Omental fat pad (tissue), 3 donors: ENCODE measurements at regions not wholly inside any gene's neighbourhood (a gene's known extent, or its start where the extent isn't known, plus 50 kb on each side); places are given as distances from the start of the nearest gene placed in this dataset.

ENCODE experiments used
- ATAC-seq: fragments of 150-250 bp; one replicate; pipeline ENCODE4 v1.9.1; 2016; ENCODE audit warnings: mild to moderate bottlenecking, moderate library complexity; ENCODE audit not compliant: low FRiP score
- DNase-seq: peaks from one replicate; pipeline ENCODE4 v3.0.0-alpha.2; 2019; ENCODE audit warnings: low spot score
- TF ChIP-seq, protein P1 (sequence below), 3 donors: fragments of 450-650 bp; IDR thresholded peaks; one replicate each; pipeline ENCODE4 v1.5.1; 2016 to 2017; ENCODE audit warnings: antibody characterized with exemption in 3 of 3, mild to moderate bottlenecking in 3 of 3, moderate library complexity in 2 of 3

GRCh38 chr9:135329571-135330306, 149.8 kb upstream of the PPP1R26 start:
- no peak for ATAC-seq
- TF ChIP-seq, protein P1, sequence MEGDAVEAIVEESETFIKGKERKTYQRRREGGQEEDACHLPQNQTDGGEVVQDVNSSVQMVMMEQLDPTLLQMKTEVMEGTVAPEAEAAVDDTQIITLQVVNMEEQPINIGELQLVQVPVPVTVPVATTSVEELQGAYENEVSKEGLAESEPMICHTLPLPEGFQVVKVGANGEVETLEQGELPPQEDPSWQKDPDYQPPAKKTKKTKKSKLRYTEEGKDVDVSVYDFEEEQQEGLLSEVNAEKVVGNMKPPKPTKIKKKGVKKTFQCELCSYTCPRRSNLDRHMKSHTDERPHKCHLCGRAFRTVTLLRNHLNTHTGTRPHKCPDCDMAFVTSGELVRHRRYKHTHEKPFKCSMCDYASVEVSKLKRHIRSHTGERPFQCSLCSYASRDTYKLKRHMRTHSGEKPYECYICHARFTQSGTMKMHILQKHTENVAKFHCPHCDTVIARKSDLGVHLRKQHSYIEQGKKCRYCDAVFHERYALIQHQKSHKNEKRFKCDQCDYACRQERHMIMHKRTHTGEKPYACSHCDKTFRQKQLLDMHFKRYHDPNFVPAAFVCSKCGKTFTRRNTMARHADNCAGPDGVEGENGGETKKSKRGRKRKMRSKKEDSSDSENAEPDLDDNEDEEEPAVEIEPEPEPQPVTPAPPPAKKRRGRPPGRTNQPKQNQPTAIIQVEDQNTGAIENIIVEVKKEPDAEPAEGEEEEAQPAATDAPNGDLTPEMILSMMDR (IDR thresholded peaks at IDR 0.05), result no peak
- DNase-seq, result no peak

- ATAC-seq (no peak), DNase-seq (no peak)
- TF ChIP-seq, protein P1 (IDR thresholded peaks at IDR 0.05), result no peak
Observed at GRCh38 chr9:135330307-135330631, 149.3 kb upstream of the PPP1R26 start.

- TF ChIP-seq, protein P1 (IDR thresholded peaks at IDR 0.05), result no peak
- DNase-seq (no peak), ATAC-seq (no peak)
Observed at GRCh38 chr9:135330685-135331590, 148.6 kb upstream of the PPP1R26 start.

- DNase-seq (no peak), ATAC-seq (no peak)
- TF ChIP-seq, protein P1 (IDR thresholded peaks at IDR 0.05), result no peak
Observed at GRCh38 chr9:135332516-135332915, 147.1 kb upstream of the PPP1R26 start.

- DNase-seq, result no peak
- TF ChIP-seq, protein P1 (IDR thresholded peaks at IDR 0.05), result no peak
- no peak for ATAC-seq
Observed at GRCh38 chr9:135332979-135333748, 146.4 kb upstream of the PPP1R26 start.

DNA sequence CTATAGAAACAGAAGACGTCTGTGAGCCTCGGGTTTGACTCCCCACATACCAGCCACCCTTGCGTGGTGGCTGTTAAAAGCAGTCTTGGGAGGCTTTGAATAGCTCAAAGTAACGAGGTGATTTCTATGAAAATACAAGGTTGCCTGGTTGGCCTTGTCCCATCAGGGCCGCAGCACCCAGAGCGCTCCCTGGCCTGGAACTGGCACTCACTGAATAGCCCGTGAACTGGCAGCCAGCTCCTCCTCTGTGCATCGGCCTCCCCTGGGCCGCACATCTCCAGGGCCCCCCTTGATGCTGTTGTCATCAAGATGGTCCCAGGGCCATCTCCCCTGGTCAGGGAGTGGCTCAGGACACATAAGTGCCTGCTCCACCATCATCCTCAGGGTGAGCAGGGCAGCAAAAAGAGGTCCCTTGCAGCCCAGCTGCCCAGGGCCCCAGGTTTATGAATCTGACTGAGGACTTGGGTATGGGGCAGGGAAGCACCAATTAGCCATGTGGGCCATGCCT, 144.6 kb upstream of the PPP1R26 start:
- no peak for ATAC-seq
- TF ChIP-seq, protein P1 (IDR thresholded peaks at IDR 0.05), result no peak
- no peak for DNase-seq
